Ishikawa (cell line): ENCODE measurements at regions not wholly inside any gene's neighbourhood (a gene's known extent, or its start where the extent isn't known, plus 50 kb on each side); places are given as distances from the start of the nearest gene placed in this dataset.

Experiments used
- CEBPB ChIP-seq: IDR thresholded peaks from 2 replicates; pipeline ENCODE4 v1.6.1; 2012
- CREB1 ChIP-seq: IDR thresholded peaks from 2 replicates; pipeline ENCODE4 v1.6.1; 2012; ENCODE audit warnings: low read depth
- EGR1 ChIP-seq: IDR thresholded peaks from 2 replicates; pipeline ENCODE4 v1.6.1; 2012
- EP300 ChIP-seq: IDR thresholded peaks from 2 replicates; pipeline ENCODE4 v1.6.1; 2012; ENCODE audit warnings: borderline replicate concordance
- FOXM1 ChIP-seq: IDR thresholded peaks from 2 replicates; pipeline ENCODE4 v1.6.1; 2012; ENCODE audit warnings: low read depth, borderline replicate concordance
- MAX ChIP-seq: IDR thresholded peaks from 2 replicates; pipeline ENCODE4 v1.6.1; 2012
- NFIC ChIP-seq: IDR thresholded peaks from 2 replicates; pipeline ENCODE4 v1.6.1; 2012
- RAD21 ChIP-seq: IDR thresholded peaks from 2 replicates; pipeline ENCODE4 v1.6.1; 2012; ENCODE audit warnings: low read depth
- REST ChIP-seq: IDR thresholded peaks from 2 replicates; pipeline ENCODE4 v1.6.1; 2012; ENCODE audit warnings: low read depth, mild to moderate bottlenecking
- TAF1 ChIP-seq: IDR thresholded peaks from 2 replicates; pipeline ENCODE4 v1.6.1; 2012; ENCODE audit warnings: low read depth, mild to moderate bottlenecking
- TCF12 ChIP-seq: IDR thresholded peaks from 2 replicates; pipeline ENCODE4 v1.6.1; 2012; ENCODE audit warnings: low read depth
- TEAD4 ChIP-seq: IDR thresholded peaks from 2 replicates; pipeline ENCODE4 v1.6.1; 2012
- USF1 ChIP-seq: IDR thresholded peaks from 2 replicates; pipeline ENCODE4 v1.6.1; 2012
- YY1 ChIP-seq: IDR thresholded peaks from 2 replicates; pipeline ENCODE4 v1.6.1; 2012; ENCODE audit warnings: low read depth
- ZBTB7A ChIP-seq: IDR thresholded peaks from 2 replicates; pipeline ENCODE4 v1.6.1; 2012; ENCODE audit warnings: low read depth

- TF ChIP-seq TAF1 (no peak), REST (no peak), TCF12 (no peak), CREB1 (no peak), FOXM1 (no peak), YY1 (no peak), TEAD4 (no peak), USF1 (no peak), EP300 (no peak), NFIC (no peak), MAX (no peak), CEBPB (no peak), EGR1 (no peak), ZBTB7A (no peak), RAD21 (no peak)
Measured at GRCh38 chr13:99867535-99868257, 103.9 kb downstream of the ZIC5 start.

- TF ChIP-seq MAX: no peak
- no peak for TF ChIP-seq NFIC
- no peak for TF ChIP-seq FOXM1
- no peak for TF ChIP-seq TCF12
- TF ChIP-seq USF1: no peak
- no peak for TF ChIP-seq YY1
- no peak for TF ChIP-seq TEAD4
- TF ChIP-seq CREB1: no peak
Measured at GRCh38 chr13:99866781-99867180, 104.8 kb downstream of the ZIC5 start.

- TF ChIP-seq TCF12: no peak
- TF ChIP-seq EP300: no peak
- TF ChIP-seq YY1: no peak
- TF ChIP-seq CREB1: no peak
- TF ChIP-seq CEBPB: no peak
- no peak for TF ChIP-seq EGR1
- TF ChIP-seq MAX: no peak
- TF ChIP-seq REST: no peak
- TF ChIP-seq FOXM1: no peak
- TF ChIP-seq USF1: no peak
Measured at GRCh38 chr13:99865420-99865930, 106.1 kb downstream of the ZIC5 start.

- no peak for TF ChIP-seq CEBPB
- TF ChIP-seq NFIC: no peak
- TF ChIP-seq CREB1: no peak
- no peak for TF ChIP-seq EGR1
Measured at GRCh38 chr13:99864627-99864990, 107.0 kb downstream of the ZIC5 start.

GRCh38 chr13:99863789-99864626, 107.6 kb downstream of the ZIC5 start:
- TF ChIP-seq EGR1: no peak
- no peak for TF ChIP-seq USF1
- TF ChIP-seq ZBTB7A: no peak
- no peak for TF ChIP-seq TEAD4
- no peak for TF ChIP-seq EP300
- no peak for TF ChIP-seq REST
- TF ChIP-seq CEBPB: no peak
- TF ChIP-seq NFIC: no peak
- TF ChIP-seq CREB1: no peak
- TF ChIP-seq YY1: no peak
- TF ChIP-seq RAD21: no peak
- no peak for TF ChIP-seq FOXM1
- TF ChIP-seq TCF12: no peak
- TF ChIP-seq TAF1: no peak
